ENCODE measurements at regions not wholly inside any gene's neighbourhood (a gene's known extent, or its start where the extent isn't known, plus 50 kb on each side); places are given as distances from the start of the nearest gene placed in this dataset.
A peak's percentile ranks its signal among the peaks of the same experiment; 100 is the strongest.

GRCh38 chr5:3349704-3350565 lies 245.7 kb upstream of the IRX1 start:
- H3K36me3 ChIP-seq (ENCODE audit: low read depth): no peaks in the 10 kb centered on the region
- ATAC-seq (ENCODE audit: low read depth): no peak
- no peaks in the 10 kb centered on the region for H3K27me3 ChIP-seq (ENCODE audit: insufficient read depth, poor library complexity, severe bottlenecking)
- H3K4me1 ChIP-seq (ENCODE audit: insufficient read depth, poor library complexity, severe bottlenecking): no peaks in the 10 kb centered on the region
- no peak overlapping the region for H3K4me3 ChIP-seq (ENCODE audit: severe bottlenecking)
- peak; percentile 28 for DNase-seq (ENCODE audit: low spot score)
- no peak overlapping the region for H3K27ac ChIP-seq (ENCODE audit: poor library complexity, severe bottlenecking)
- TF ChIP-seq, protein P1, sequence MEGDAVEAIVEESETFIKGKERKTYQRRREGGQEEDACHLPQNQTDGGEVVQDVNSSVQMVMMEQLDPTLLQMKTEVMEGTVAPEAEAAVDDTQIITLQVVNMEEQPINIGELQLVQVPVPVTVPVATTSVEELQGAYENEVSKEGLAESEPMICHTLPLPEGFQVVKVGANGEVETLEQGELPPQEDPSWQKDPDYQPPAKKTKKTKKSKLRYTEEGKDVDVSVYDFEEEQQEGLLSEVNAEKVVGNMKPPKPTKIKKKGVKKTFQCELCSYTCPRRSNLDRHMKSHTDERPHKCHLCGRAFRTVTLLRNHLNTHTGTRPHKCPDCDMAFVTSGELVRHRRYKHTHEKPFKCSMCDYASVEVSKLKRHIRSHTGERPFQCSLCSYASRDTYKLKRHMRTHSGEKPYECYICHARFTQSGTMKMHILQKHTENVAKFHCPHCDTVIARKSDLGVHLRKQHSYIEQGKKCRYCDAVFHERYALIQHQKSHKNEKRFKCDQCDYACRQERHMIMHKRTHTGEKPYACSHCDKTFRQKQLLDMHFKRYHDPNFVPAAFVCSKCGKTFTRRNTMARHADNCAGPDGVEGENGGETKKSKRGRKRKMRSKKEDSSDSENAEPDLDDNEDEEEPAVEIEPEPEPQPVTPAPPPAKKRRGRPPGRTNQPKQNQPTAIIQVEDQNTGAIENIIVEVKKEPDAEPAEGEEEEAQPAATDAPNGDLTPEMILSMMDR (IDR thresholded peaks at IDR 0.05; ENCODE audit: poor library complexity, severe bottlenecking): no peak
- H3K9me3 ChIP-seq (ENCODE audit: severe bottlenecking): no peaks in the 10 kb centered on the region

GRCh38 chr5:3348576-3349535 lies 246.8 kb upstream of the IRX1 start:
- ATAC-seq (ENCODE audit: low read depth) (no peak), DNase-seq (ENCODE audit: low spot score) (peak; percentile 48)
- Histone ChIP-seq H3K27me3 (ENCODE audit: insufficient read depth, poor library complexity, severe bottlenecking) (no peaks in the 10 kb centered on the region), H3K4me1 (ENCODE audit: insufficient read depth, poor library complexity, severe bottlenecking) (no peaks in the 10 kb centered on the region), H3K36me3 (ENCODE audit: low read depth) (no peaks in the 10 kb centered on the region), H3K4me3 (ENCODE audit: severe bottlenecking) (no peak overlapping the region), H3K9me3 (ENCODE audit: severe bottlenecking) (no peaks in the 10 kb centered on the region), H3K27ac (ENCODE audit: poor library complexity, severe bottlenecking) (no peak overlapping the region)
- TF ChIP-seq, protein P1 (IDR thresholded peaks at IDR 0.05; ENCODE audit: poor library complexity, severe bottlenecking): no peak

DNA sequence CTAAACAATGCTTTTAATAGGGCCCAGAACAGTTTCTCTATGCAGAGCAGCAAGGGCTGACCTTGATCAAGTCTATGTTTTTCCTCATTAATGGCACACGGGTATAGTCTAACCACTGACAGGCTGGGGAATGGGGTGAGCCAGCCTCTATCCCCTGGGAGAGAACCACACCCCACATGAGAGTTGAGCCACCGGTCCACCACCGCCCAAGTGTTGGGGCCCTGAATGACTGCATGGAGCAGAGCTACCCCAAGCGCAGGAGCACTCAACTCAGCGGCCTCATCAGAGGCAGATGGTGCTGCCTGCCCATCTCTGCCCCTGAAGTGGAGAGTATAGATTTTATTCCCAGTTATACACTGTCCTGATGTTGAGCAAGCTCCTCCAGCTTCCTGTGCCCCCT lies 247.9 kb upstream of the IRX1 start:
- TF ChIP-seq, protein P1 (IDR thresholded peaks at IDR 0.05; ENCODE audit: poor library complexity, severe bottlenecking): no peak
- no peaks in the 10 kb centered on the region for H3K27me3 ChIP-seq (ENCODE audit: insufficient read depth, poor library complexity, severe bottlenecking)
- no peaks in the 10 kb centered on the region for H3K9me3 ChIP-seq (ENCODE audit: severe bottlenecking)
- H3K27ac ChIP-seq (ENCODE audit: poor library complexity, severe bottlenecking): no peak overlapping the region
- H3K4me3 ChIP-seq (ENCODE audit: severe bottlenecking): no peak overlapping the region
- ATAC-seq (ENCODE audit: low read depth) (no peak), DNase-seq (ENCODE audit: low spot score) (peak; percentile 35)
- no peaks in the 10 kb centered on the region for H3K4me1 ChIP-seq (ENCODE audit: insufficient read depth, poor library complexity, severe bottlenecking)
- H3K36me3 ChIP-seq (ENCODE audit: low read depth): no peaks in the 10 kb centered on the region

GRCh38 chr5:3346111-3346820 lies 249.4 kb upstream of the IRX1 start:
- H3K27ac ChIP-seq (ENCODE audit: poor library complexity, severe bottlenecking): no peak overlapping the region
- no peaks in the 10 kb centered on the region for H3K9me3 ChIP-seq (ENCODE audit: severe bottlenecking)
- TF ChIP-seq, protein P1 (IDR thresholded peaks at IDR 0.05; ENCODE audit: poor library complexity, severe bottlenecking): no peak
- H3K4me1 ChIP-seq (ENCODE audit: insufficient read depth, poor library complexity, severe bottlenecking): no peaks in the 10 kb centered on the region
- no peak for ATAC-seq (ENCODE audit: low read depth)
- peak; percentile 40 for DNase-seq (ENCODE audit: low spot score)
- no peaks in the 10 kb centered on the region for H3K36me3 ChIP-seq (ENCODE audit: low read depth)
- no peak overlapping the region for H3K4me3 ChIP-seq (ENCODE audit: severe bottlenecking)
- H3K27me3 ChIP-seq (ENCODE audit: insufficient read depth, poor library complexity, severe bottlenecking): no peaks in the 10 kb centered on the region

Data from RWPE2 (cell line).